ENCODE measurements at regions not wholly inside any gene's neighbourhood (a gene's known extent, or its start where the extent isn't known, plus 50 kb on each side); places are given as distances from the start of the nearest gene placed in this dataset.

- DNase-seq = no peak
These were observed 183.5 kb upstream of the AFDN start for GRCh38 chr6:167643223-167643622.

- no peak for DNase-seq
These were observed 183.0 kb upstream of the AFDN start for GRCh38 chr6:167643716-167644115.

- no peak for DNase-seq
These were observed 182.1 kb upstream of the AFDN start for GRCh38 chr6:167644412-167645132.

- DNase-seq = no peak
These were observed 181.3 kb upstream of the AFDN start for GRCh38 chr6:167645368-167645767.

GRCh38 chr6:167647306-167647705 is 179.4 kb upstream of the AFDN start:
- DNase-seq = no peak

GRCh38 chr6:167647737-167648470 is 178.8 kb upstream of the AFDN start:
- DNase-seq = no peak

GRCh38 chr6:167648501-167649278 is 178.0 kb upstream of the AFDN start:
- DNase-seq = no peak

- DNase-seq = no peak
These were observed 177.2 kb upstream of the AFDN start for GRCh38 chr6:167649476-167649875.

GRCh38 chr6:167650730-167651317 is 175.9 kb upstream of the AFDN start:
- no peak for DNase-seq

- DNase-seq = no peak
These were observed 175.2 kb upstream of the AFDN start for GRCh38 chr6:167651318-167652041.

- DNase-seq = no peak
These were observed 174.5 kb upstream of the AFDN start for GRCh38 chr6:167652042-167652700.

- DNase-seq = no peak
These were observed 174.0 kb upstream of the AFDN start for GRCh38 chr6:167652701-167653095.

- no peak for DNase-seq
These were observed 173.2 kb upstream of the AFDN start for GRCh38 chr6:167653561-167653960.

GRCh38 chr6:167654389-167654788 is 172.3 kb upstream of the AFDN start:
- no peak for DNase-seq

- DNase-seq = no peak
These were observed 171.4 kb upstream of the AFDN start for GRCh38 chr6:167655174-167655821.

- no peak for DNase-seq
These were observed 168.6 kb upstream of the AFDN start for GRCh38 chr6:167658106-167658505.

- DNase-seq = no peak
These were observed 167.7 kb upstream of the AFDN start for GRCh38 chr6:167659046-167659445.

GRCh38 chr6:167660424-167660823 is 166.3 kb upstream of the AFDN start:
- no peak for DNase-seq

- DNase-seq = no peak
These were observed 165.7 kb upstream of the AFDN start for GRCh38 chr6:167660944-167661551.

GRCh38 chr6:167661552-167662044 is 165.1 kb upstream of the AFDN start:
- DNase-seq = no peak
